Activated naive CD8-positive, alpha-beta T cell treated with anti-CD3 and anti-CD28 coated beads, Interleukin-2, amount 10 ng/mL, durations not matched to agents 7 days and 5 days (primary cell): ENCODE measurements at regions not wholly inside any gene's neighbourhood (a gene's known extent, or its start where the extent isn't known, plus 50 kb on each side); places are given as distances from the start of the nearest gene placed in this dataset.

Experiments
- ATAC-seq: fragments of 150-1000 bp; cut with Tn5 transposase; one replicate; pipeline ENCODE4 v1.10.0; 2021; ENCODE audit warnings: low read depth, moderate library complexity
- POLR2A ChIA-PET: fragments of 350-600 bp; sonication (Branson Sonifier 250); formaldehyde crosslinking; loops from one replicate; lab custom pipeline; 2021; ENCODE audit warnings: antibody characterized with exemption; lab: Charles Lee
- DNase-seq: peaks from one replicate; pipeline ENCODE4 v3.0.0; 2021
- H3K27ac Mint-ChIP-seq: one replicate; pipeline ENCODE4 v1.8.0; 2022; ENCODE audit warnings: mild to moderate bottlenecking, mixed read lengths
- H3K27me3 Mint-ChIP-seq: one replicate; pipeline ENCODE4 v1.8.0; 2022; ENCODE audit warnings: mild to moderate bottlenecking, moderate library complexity, mixed read lengths
- H3K36me3 Mint-ChIP-seq: one replicate; pipeline ENCODE4 v1.8.0; 2021; ENCODE audit warnings: mild to moderate bottlenecking, mixed read lengths
- H3K4me1 Mint-ChIP-seq: one replicate; pipeline ENCODE4 v1.8.0; 2021; ENCODE audit warnings: mixed read lengths
- H3K4me3 Mint-ChIP-seq: one replicate; pipeline ENCODE4 v1.8.0; 2022; ENCODE audit warnings: mild to moderate bottlenecking, moderate library complexity, mixed read lengths
- H3K9me3 Mint-ChIP-seq: one replicate; pipeline ENCODE4 v1.8.0; 2021; ENCODE audit warnings: mixed read lengths

GRCh38 chr9:18037981-18038380 lies 436.0 kb upstream of the ADAMTSL1 start:
- Mint-ChIP-seq H3K4me1 (no peaks in the 10 kb centered on the region), H3K27me3 (peaks cover 2% of the 10 kb centered on the region), H3K9me3 (no peaks in the 10 kb centered on the region), H3K36me3 (no peaks in the 10 kb centered on the region), H3K4me3 (no peak overlapping the region), H3K27ac (no peak overlapping the region)
- ATAC-seq (no peak), DNase-seq (no peak)
- POLR2A ChIA-PET: no interaction called here

DNA sequence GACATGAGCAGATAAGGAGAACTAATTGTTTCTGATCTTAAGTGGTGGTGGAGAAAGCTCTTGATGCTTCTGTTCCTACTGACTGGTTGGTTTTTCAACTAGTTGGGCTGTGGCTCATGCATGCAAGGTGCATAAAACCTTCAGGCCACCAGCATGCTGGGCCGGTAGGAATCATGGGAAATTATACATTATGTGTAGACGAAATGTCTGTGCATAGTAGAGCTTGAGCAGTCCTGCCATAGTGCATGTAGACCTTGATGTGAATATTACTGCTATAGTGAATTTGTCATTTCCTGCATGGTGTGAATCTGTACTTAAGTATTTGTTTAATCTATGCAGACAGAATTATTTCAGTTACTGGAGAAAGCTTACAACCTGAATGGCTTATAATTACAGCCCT lies 433.6 kb upstream of the ADAMTSL1 start:
- Mint-ChIP-seq H3K27me3 (peaks cover 2% of the 10 kb centered on the region), H3K36me3 (no peaks in the 10 kb centered on the region), H3K4me1 (no peaks in the 10 kb centered on the region), H3K27ac (no peak overlapping the region), H3K4me3 (no peak overlapping the region), H3K9me3 (no peaks in the 10 kb centered on the region)
- ATAC-seq: no peak
- DNase-seq: no peak
- POLR2A ChIA-PET: no interaction called here

- Mint-ChIP-seq H3K4me1 (no peaks in the 10 kb centered on the region), H3K27me3 (no peaks in the 10 kb centered on the region), H3K36me3 (no peaks in the 10 kb centered on the region), H3K4me3 (no peak overlapping the region), H3K27ac (no peak overlapping the region), H3K9me3 (no peaks in the 10 kb centered on the region)
- no peak for ATAC-seq
- no peak for DNase-seq
- POLR2A ChIA-PET: no interaction called here
Observed at GRCh38 chr9:18043978-18044377, 430.0 kb upstream of the ADAMTSL1 start.

GRCh38 chr9:18045326-18045725 lies 428.6 kb upstream of the ADAMTSL1 start:
- Mint-ChIP-seq H3K27me3 (no peaks in the 10 kb centered on the region), H3K36me3 (no peaks in the 10 kb centered on the region), H3K27ac (no peak overlapping the region), H3K4me3 (no peak overlapping the region), H3K9me3 (no peaks in the 10 kb centered on the region), H3K4me1 (no peaks in the 10 kb centered on the region)
- ATAC-seq: no peak
- POLR2A ChIA-PET: no interaction called here
- DNase-seq: no peak

GRCh38 chr9:18046068-18046467 lies 427.9 kb upstream of the ADAMTSL1 start:
- H3K9me3 Mint-ChIP-seq: no peaks in the 10 kb centered on the region
- H3K4me1 Mint-ChIP-seq: no peaks in the 10 kb centered on the region
- ATAC-seq (no peak), DNase-seq (no peak)
- no peak overlapping the region for H3K27ac Mint-ChIP-seq
- no peaks in the 10 kb centered on the region for H3K36me3 Mint-ChIP-seq
- no peaks in the 10 kb centered on the region for H3K27me3 Mint-ChIP-seq
- no peak overlapping the region for H3K4me3 Mint-ChIP-seq
- POLR2A ChIA-PET: no interaction called here

GRCh38 chr9:18051638-18052037 lies 422.3 kb upstream of the ADAMTSL1 start:
- ATAC-seq: no peak
- no peaks in the 10 kb centered on the region for H3K9me3 Mint-ChIP-seq
- peaks cover under 1% of the 10 kb centered on the region for H3K4me1 Mint-ChIP-seq
- H3K27ac Mint-ChIP-seq: no peak overlapping the region
- POLR2A ChIA-PET: no interaction called here
- H3K36me3 Mint-ChIP-seq: no peaks in the 10 kb centered on the region
- no peak for DNase-seq
- no peaks in the 10 kb centered on the region for H3K27me3 Mint-ChIP-seq
- H3K4me3 Mint-ChIP-seq: no peak overlapping the region

GRCh38 chr9:18052060-18052459 lies 421.9 kb upstream of the ADAMTSL1 start:
- no peak overlapping the region for H3K4me3 Mint-ChIP-seq
- no peak overlapping the region for H3K27ac Mint-ChIP-seq
- DNase-seq (no peak), ATAC-seq (no peak)
- H3K27me3 Mint-ChIP-seq: no peaks in the 10 kb centered on the region
- H3K9me3 Mint-ChIP-seq: no peaks in the 10 kb centered on the region
- POLR2A ChIA-PET: no interaction called here
- H3K4me1 Mint-ChIP-seq: peaks cover 2% of the 10 kb centered on the region
- no peaks in the 10 kb centered on the region for H3K36me3 Mint-ChIP-seq

- ATAC-seq: no peak
- no peak overlapping the region for H3K4me3 Mint-ChIP-seq
- no peaks in the 10 kb centered on the region for H3K27me3 Mint-ChIP-seq
- H3K4me1 Mint-ChIP-seq: peaks cover 2% of the 10 kb centered on the region
- DNase-seq: no peak
- no peak overlapping the region for H3K27ac Mint-ChIP-seq
- H3K9me3 Mint-ChIP-seq: no peaks in the 10 kb centered on the region
- no peaks in the 10 kb centered on the region for H3K36me3 Mint-ChIP-seq
- POLR2A ChIA-PET: no interaction called here
Observed at GRCh38 chr9:18056269-18056992, 417.5 kb upstream of the ADAMTSL1 start.

GRCh38 chr9:18056993-18057369 lies 417.0 kb upstream of the ADAMTSL1 start:
- no peaks in the 10 kb centered on the region for H3K27me3 Mint-ChIP-seq
- no peaks in the 10 kb centered on the region for H3K9me3 Mint-ChIP-seq
- no peak for DNase-seq
- H3K27ac Mint-ChIP-seq: no peak overlapping the region
- POLR2A ChIA-PET: no interaction called here
- H3K4me3 Mint-ChIP-seq: no peak overlapping the region
- no peak for ATAC-seq
- H3K36me3 Mint-ChIP-seq: no peaks in the 10 kb centered on the region
- peaks cover 2% of the 10 kb centered on the region for H3K4me1 Mint-ChIP-seq

DNA sequence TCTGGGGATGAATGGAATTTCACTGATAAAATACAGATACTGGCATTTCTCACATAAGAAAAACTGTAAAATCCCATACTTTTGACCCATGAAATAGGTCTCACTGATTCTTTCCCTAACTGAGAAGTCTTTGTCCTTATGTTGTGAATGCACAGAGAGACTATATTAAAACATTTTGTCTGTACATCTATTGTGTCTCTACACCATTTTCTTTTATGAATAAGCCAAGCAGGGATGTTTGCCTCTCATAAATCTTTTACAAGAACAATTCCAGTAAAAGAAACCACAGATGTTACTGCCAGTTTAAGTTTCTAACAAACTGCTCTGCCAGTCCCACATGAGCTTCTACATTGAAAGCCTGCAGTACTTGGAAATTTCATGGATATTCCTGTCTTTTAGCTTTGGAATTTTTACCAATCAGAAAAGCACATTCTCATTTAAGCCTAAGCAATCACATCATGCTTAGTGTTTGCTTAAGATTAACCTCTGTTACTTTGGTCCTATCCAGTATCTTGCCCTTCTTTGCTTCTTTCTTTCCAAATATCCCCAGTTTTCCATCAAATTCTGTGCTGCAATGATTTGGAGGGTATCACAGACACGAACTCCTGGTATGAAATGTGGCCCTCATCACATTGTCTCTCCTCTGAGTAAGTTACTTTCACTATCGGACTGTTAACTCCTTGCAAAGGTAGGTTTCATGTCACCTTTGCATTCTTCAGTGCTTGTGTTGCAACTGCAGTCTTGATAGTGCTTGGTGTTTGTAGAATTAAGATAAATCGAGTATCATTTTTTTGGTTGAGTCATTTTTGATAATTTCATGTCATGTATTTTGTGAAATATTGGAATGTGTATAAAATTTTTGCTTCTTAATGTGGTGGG lies 415.1 kb upstream of the ADAMTSL1 start:
- no peak for ATAC-seq
- Mint-ChIP-seq H3K4me1 (peaks cover 2% of the 10 kb centered on the region), H3K9me3 (no peaks in the 10 kb centered on the region), H3K27me3 (no peaks in the 10 kb centered on the region), H3K27ac (no peak overlapping the region), H3K36me3 (no peaks in the 10 kb centered on the region), H3K4me3 (no peak overlapping the region)
- POLR2A ChIA-PET: no interaction called here
- DNase-seq: no peak

DNA sequence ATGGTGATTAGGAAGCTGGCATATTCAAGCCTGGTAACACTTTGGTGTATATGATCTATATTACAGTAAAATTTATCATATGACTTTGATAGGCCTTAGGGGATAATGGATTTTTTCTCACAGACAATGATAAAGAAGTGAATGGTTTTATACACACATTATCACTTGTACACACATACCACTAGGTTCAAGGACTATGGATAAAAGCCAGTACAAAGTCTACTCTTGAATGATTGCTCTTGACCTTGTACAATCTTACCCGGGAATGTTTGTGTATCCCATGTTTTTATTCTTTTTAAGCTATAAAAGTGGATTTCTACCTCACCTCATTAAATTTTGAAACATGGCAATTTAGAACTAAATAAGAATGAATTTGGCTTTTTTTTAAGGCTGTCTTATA lies 414.5 kb upstream of the ADAMTSL1 start:
- peaks cover 2% of the 10 kb centered on the region for H3K4me1 Mint-ChIP-seq
- POLR2A ChIA-PET: no interaction called here
- no peaks in the 10 kb centered on the region for H3K27me3 Mint-ChIP-seq
- ATAC-seq: no peak
- H3K27ac Mint-ChIP-seq: no peak overlapping the region
- no peak for DNase-seq
- no peaks in the 10 kb centered on the region for H3K9me3 Mint-ChIP-seq
- H3K4me3 Mint-ChIP-seq: no peak overlapping the region
- no peaks in the 10 kb centered on the region for H3K36me3 Mint-ChIP-seq

DNA sequence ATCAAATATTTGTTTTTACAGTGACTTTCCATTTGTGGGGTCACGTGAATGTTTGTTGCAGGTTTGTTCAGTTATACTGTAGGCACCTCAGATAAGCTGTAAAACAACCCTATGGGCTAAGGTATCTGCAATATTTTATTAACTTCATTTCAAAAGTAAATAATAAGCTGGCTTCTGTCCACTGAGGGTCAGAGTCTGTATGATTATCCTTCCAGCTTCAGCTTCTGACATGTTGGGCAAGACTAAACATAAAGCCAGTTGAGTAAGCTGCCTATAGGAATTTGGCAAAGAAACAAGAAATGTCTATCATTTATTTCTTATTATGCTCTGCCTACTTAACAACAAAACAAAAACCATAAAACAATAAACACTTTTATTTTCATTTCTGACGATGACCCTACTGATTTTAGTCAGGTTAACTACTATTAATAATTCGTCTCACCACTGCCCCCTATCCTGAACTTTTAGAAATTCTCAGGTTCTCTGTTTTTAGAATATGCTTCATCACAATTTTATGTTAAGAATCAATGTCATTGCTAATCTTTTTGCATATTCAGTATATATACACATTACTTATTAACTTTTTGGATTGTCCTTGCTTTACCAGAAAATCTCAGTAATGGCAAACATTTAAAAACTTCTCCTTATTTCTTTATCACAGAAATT lies 413.6 kb upstream of the ADAMTSL1 start:
- DNase-seq: no peak
- H3K4me3 Mint-ChIP-seq: no peak overlapping the region
- no peaks in the 10 kb centered on the region for H3K9me3 Mint-ChIP-seq
- no peaks in the 10 kb centered on the region for H3K27me3 Mint-ChIP-seq
- ATAC-seq: no peak
- no peaks in the 10 kb centered on the region for H3K36me3 Mint-ChIP-seq
- peaks cover 2% of the 10 kb centered on the region for H3K4me1 Mint-ChIP-seq
- POLR2A ChIA-PET: no interaction called here
- H3K27ac Mint-ChIP-seq: no peak overlapping the region

- H3K27me3 Mint-ChIP-seq: no peaks in the 10 kb centered on the region
- DNase-seq: no peak
- H3K9me3 Mint-ChIP-seq: no peaks in the 10 kb centered on the region
- ATAC-seq: no peak
- no peak overlapping the region for H3K4me3 Mint-ChIP-seq
- POLR2A ChIA-PET: no interaction called here
- no peaks in the 10 kb centered on the region for H3K36me3 Mint-ChIP-seq
- peaks cover 2% of the 10 kb centered on the region for H3K4me1 Mint-ChIP-seq
- no peak overlapping the region for H3K27ac Mint-ChIP-seq
Observed at GRCh38 chr9:18061332-18061731, 412.6 kb upstream of the ADAMTSL1 start.

GRCh38 chr9:18061856-18062255 lies 412.1 kb upstream of the ADAMTSL1 start:
- POLR2A ChIA-PET: no interaction called here
- no peak overlapping the region for H3K4me3 Mint-ChIP-seq
- ATAC-seq (no peak), DNase-seq (no peak)
- H3K36me3 Mint-ChIP-seq: no peaks in the 10 kb centered on the region
- no peaks in the 10 kb centered on the region for H3K9me3 Mint-ChIP-seq
- H3K27ac Mint-ChIP-seq: no peak overlapping the region
- no peaks in the 10 kb centered on the region for H3K27me3 Mint-ChIP-seq
- no peaks in the 10 kb centered on the region for H3K4me1 Mint-ChIP-seq
